GM18498 (cell line): ENCODE measurements at regions not wholly inside any gene's neighbourhood (a gene's known extent, or its start where the extent isn't known, plus 50 kb on each side); places are given as distances from the start of the nearest gene placed in this dataset.
A peak's percentile ranks its signal among the peaks of the same experiment; 100 is the strongest.

Experiments
- ATAC-seq: cut with Tn5 transposase; IDR thresholded peaks from one replicate; pipeline ENCODE4 v1.9.1; 2021; ENCODE audit warnings: mild to moderate bottlenecking, moderate library complexity; ENCODE audit not compliant: unreplicated experiment

- ATAC-seq = peak; percentile 59
These were observed 253.7 kb downstream of the PDHA2 start for GRCh38 chr4:96093563-96093962.

- ATAC-seq = no peak
These were observed 254.3 kb downstream of the PDHA2 start for GRCh38 chr4:96094183-96094582.

GRCh38 chr4:96097040-96097607 lies 257.2 kb downstream of the PDHA2 start:
- ATAC-seq = no peak

- ATAC-seq = no peak
These were observed 257.8 kb downstream of the PDHA2 start for GRCh38 chr4:96097693-96098092.

GRCh38 chr4:96099031-96099430 lies 259.1 kb downstream of the PDHA2 start:
- no peak for ATAC-seq

- ATAC-seq = no peak
These were observed 262.7 kb downstream of the PDHA2 start for GRCh38 chr4:96102541-96103026.

GRCh38 chr4:96103086-96103485 lies 263.2 kb downstream of the PDHA2 start:
- ATAC-seq = no peak

- ATAC-seq = no peak
These were observed 268.3 kb downstream of the PDHA2 start for GRCh38 chr4:96108146-96108545.

- ATAC-seq = no peak
These were observed 272.7 kb downstream of the PDHA2 start for GRCh38 chr4:96112631-96113030.

GRCh38 chr4:96120206-96120605 lies 280.3 kb downstream of the PDHA2 start:
- no peak for ATAC-seq

GRCh38 chr4:96126227-96126626 lies 286.3 kb downstream of the PDHA2 start:
- no peak for ATAC-seq

GRCh38 chr4:96131186-96131585 lies 291.3 kb downstream of the PDHA2 start:
- ATAC-seq = no peak

- no peak for ATAC-seq
These were observed 294.9 kb downstream of the PDHA2 start for GRCh38 chr4:96134806-96135205.

- ATAC-seq = no peak
These were observed 296.2 kb downstream of the PDHA2 start for GRCh38 chr4:96136056-96136455.

GRCh38 chr4:96139251-96139929 lies 299.5 kb downstream of the PDHA2 start:
- ATAC-seq = no peak

GRCh38 chr4:96145601-96146000 lies 305.7 kb downstream of the PDHA2 start:
- ATAC-seq = no peak

- no peak for ATAC-seq
These were observed 306.8 kb downstream of the PDHA2 start for GRCh38 chr4:96146686-96147085.

- no peak for ATAC-seq
These were observed 310.0 kb downstream of the PDHA2 start for GRCh38 chr4:96149894-96150293.

- no peak for ATAC-seq
These were observed 310.6 kb downstream of the PDHA2 start for GRCh38 chr4:96150466-96150865.

GRCh38 chr4:96152824-96153223 lies 312.9 kb downstream of the PDHA2 start:
- ATAC-seq = no peak

GRCh38 chr4:96154676-96155075 lies 314.8 kb downstream of the PDHA2 start:
- no peak for ATAC-seq

GRCh38 chr4:96162636-96163035 lies 322.7 kb downstream of the PDHA2 start:
- no peak for ATAC-seq
